GM23338 (cell line): ENCODE measurements at regions not wholly inside any gene's neighbourhood (a gene's known extent, or its start where the extent isn't known, plus 50 kb on each side); places are given as distances from the start of the nearest gene placed in this dataset.

Experiments
- ATAC-seq: fragments of 200-7000 bp; cut with Tn5 transposase; 3 replicates; pipeline ENCODE4 v1.9.1; 2020
- DNase-seq: peaks from one replicate; pipeline ENCODE4 v3.0.0-alpha.2; 2015; ENCODE audit warnings: low spot score
- H2AFZ ChIP-seq: fragments of 200-600 bp; sonication (generic); 2 replicates; pipeline ENCODE4 v1.8.0; 2016; ENCODE audit warnings: antibody characterized with exemption, mild to moderate bottlenecking, moderate library complexity
- H3F3A ChIP-seq: fragments of 200-600 bp; sonication (generic); replicated peaks from 2 replicates; pipeline ENCODE4 v1.8.0; 2017; ENCODE audit warnings: antibody characterized with exemption, mixed run types, low read depth
- H3K27ac ChIP-seq: fragments of 200-600 bp; sonication (generic); 2 replicates; pipeline ENCODE4 v1.6.1; 2016; ENCODE audit warnings: low read depth
- H3K27me3 ChIP-seq: fragments of 200-600 bp; sonication (generic); 2 replicates; pipeline ENCODE4 v1.8.0; 2016; ENCODE audit warnings: mild to moderate bottlenecking, mixed run types, moderate library complexity; ENCODE audit not compliant: insufficient read depth
- H3K36me3 ChIP-seq: fragments of 200-600 bp; sonication (generic); 2 replicates; pipeline ENCODE4 v1.8.0; 2016; ENCODE audit warnings: mild to moderate bottlenecking; ENCODE audit not compliant: insufficient read depth
- H3K4me1 ChIP-seq: fragments of 200-600 bp; sonication (generic); 2 replicates; pipeline ENCODE4 v1.8.0; 2016; ENCODE audit warnings: mild to moderate bottlenecking, moderate library complexity; ENCODE audit not compliant: insufficient read depth
- H3K4me2 ChIP-seq: fragments of 200-600 bp; sonication (generic); 2 replicates; pipeline ENCODE4 v1.7.1; 2017; ENCODE audit warnings: mixed run types
- H3K4me3 ChIP-seq: fragments of 200-600 bp; sonication (generic); 2 replicates; pipeline ENCODE4 v1.6.1; 2016; ENCODE audit warnings: mixed run types
- H3K79me2 ChIP-seq: fragments of 200-600 bp; sonication (generic); replicated peaks from 2 replicates; pipeline ENCODE4 v1.8.0; 2017; ENCODE audit warnings: mild to moderate bottlenecking; ENCODE audit not compliant: insufficient read depth
- H3K9me2 ChIP-seq: fragments of 200-600 bp; sonication (generic); 2 replicates; pipeline ENCODE4 v1.8.0; 2017; ENCODE audit not compliant: insufficient read depth
- H4K20me1 ChIP-seq: fragments of 200-600 bp; sonication (generic); replicated peaks from 2 replicates; pipeline ENCODE4 v1.8.0; 2017; ENCODE audit warnings: mild to moderate bottlenecking; ENCODE audit not compliant: insufficient read depth
- H3K27ac Mint-ChIP-seq: 2 replicates; pipeline ENCODE4 v1.8.0; 2020; ENCODE audit warnings: inconsistent platforms, mild to moderate bottlenecking, moderate library complexity, mixed read lengths
- H3K27me3 Mint-ChIP-seq: 3 replicates; pipeline ENCODE4 v1.8.0; 2022; ENCODE audit warnings: low read depth, mild to moderate bottlenecking, moderate library complexity, mixed read lengths, inconsistent platforms; ENCODE audit not compliant: insufficient read depth, poor library complexity
- H3K36me3 Mint-ChIP-seq: 3 replicates; pipeline ENCODE4 v1.8.0; 2021; ENCODE audit warnings: low read depth, mild to moderate bottlenecking, inconsistent platforms, moderate library complexity, mixed read lengths
- H3K4me1 Mint-ChIP-seq: 3 replicates; pipeline ENCODE4 v1.8.0; 2020; ENCODE audit warnings: mild to moderate bottlenecking, inconsistent platforms, mixed read lengths
- H3K4me3 Mint-ChIP-seq: 3 replicates; pipeline ENCODE4 v1.8.0; 2021; ENCODE audit warnings: moderate library complexity, mild to moderate bottlenecking, inconsistent platforms, mixed read lengths
- H3K9me3 Mint-ChIP-seq: 3 replicates; pipeline ENCODE4 v1.8.0; 2020; ENCODE audit warnings: moderate library complexity, mild to moderate bottlenecking, inconsistent platforms, mixed read lengths
- CREB1 ChIP-seq: fragments of 250-450 bp; sonication (Bioruptor Pico); IDR thresholded peaks from 2 replicates; pipeline ENCODE4 v1.5.0; 2020; ENCODE audit warnings: low read depth, mild to moderate bottlenecking, moderate library complexity
- CTCF ChIP-seq, 2 experiments: fragments of 200-600 bp in 1 of 2; sonication (generic) in 1 of 2; conservative IDR thresholded peaks; 2 replicates each; pipeline versions ENCODE4 v1.5.1 to v1.6.1; 2016 to 2017; ENCODE audit warnings: antibody characterized with exemption in 2 of 2, low read depth in 2 of 2, mild to moderate bottlenecking in 2 of 2, moderate library complexity in 1 of 2
- EZH2phosphoT487 ChIP-seq: fragments of 200-600 bp; sonication (generic); IDR thresholded peaks from one replicate; pipeline ENCODE4 v1.8.1; 2018; ENCODE audit warnings: antibody characterized with exemption; ENCODE audit not compliant: unreplicated experiment
- POLR2AphosphoS5 ChIP-seq: IDR thresholded peaks from 2 replicates; pipeline ENCODE4 v1.6.1; 2016; ENCODE audit warnings: antibody characterized with exemption, low read depth
- REST ChIP-seq: IDR thresholded peaks from one replicate; pipeline ENCODE4 v1.6.1; 2018; ENCODE audit warnings: antibody characterized with exemption; ENCODE audit not compliant: unreplicated experiment
- STAT1 ChIP-seq: IDR thresholded peaks from one replicate; pipeline ENCODE4 v1.6.1; 2016; ENCODE audit warnings: antibody characterized with exemption; ENCODE audit not compliant: unreplicated experiment
- ZNF114 ChIP-seq: fragments of 250-450 bp; sonication (Bioruptor Pico); IDR thresholded peaks from 2 replicates; pipeline ENCODE4 v1.5.0; 2020; ENCODE audit warnings: mild to moderate bottlenecking, moderate library complexity
- ZNF331 ChIP-seq: fragments of 250-450 bp; sonication (Bioruptor Pico); IDR thresholded peaks from 2 replicates; pipeline ENCODE4 v1.5.0; 2020; ENCODE audit warnings: low read depth, mild to moderate bottlenecking, moderate library complexity
- ZNF462 ChIP-seq: fragments of 250-450 bp; sonication (Bioruptor Pico); IDR thresholded peaks from 2 replicates; pipeline ENCODE4 v1.5.0; 2020; ENCODE audit warnings: mild to moderate bottlenecking, moderate library complexity

- no peak overlapping the region for H3K4me3 ChIP-seq
- DNase-seq = no peak
- no peaks in the 10 kb centered on the region for H3K36me3 Mint-ChIP-seq
- H4K20me1 ChIP-seq = no peaks in the 10 kb centered on the region
- H3K4me3 Mint-ChIP-seq = no peak overlapping the region
- no peak for ATAC-seq
- TF ChIP-seq CREB1 (CRISPR knock-in tag) (no peak), POLR2AphosphoS5 (no peak), ZNF462 (no peak), ZNF331 (CRISPR knock-in tag) (no peak), REST (no peak), CTCF (conservative IDR thresholded peaks at IDR 0.05; ENCODE audit: low read depth in 2 of 2) (no peak), STAT1 (no peak), EZH2phosphoT487 (no peak), ZNF114 (CRISPR knock-in tag) (no peak)
- H3K27me3 ChIP-seq = no peaks in the 10 kb centered on the region
- no peak overlapping the region for H3K27ac Mint-ChIP-seq
- H2AFZ ChIP-seq = no peak overlapping the region
- no peaks in the 10 kb centered on the region for H3K79me2 ChIP-seq
- H3K4me2 ChIP-seq = no peak overlapping the region
- H3K36me3 ChIP-seq = no peaks in the 10 kb centered on the region
- H3K4me1 ChIP-seq = peaks cover 20% of the 10 kb centered on the region
- H3K9me3 Mint-ChIP-seq = no peaks in the 10 kb centered on the region; the same call in 2 of the 3 replicates
- no peaks in the 10 kb centered on the region for H3K27me3 Mint-ChIP-seq
- H3K4me1 Mint-ChIP-seq = peaks cover 19% of the 10 kb centered on the region
- peaks cover 14% of the 10 kb centered on the region for H3K9me2 ChIP-seq
- no peaks in the 10 kb centered on the region for H3F3A ChIP-seq
- H3K27ac ChIP-seq = no peak overlapping the region
Measured at GRCh38 chr13:34349091-34349722, 531.3 kb downstream of the RFC3 start.
